PC-9 (cell line): ENCODE measurements at regions not wholly inside any gene's neighbourhood (a gene's known extent, or its start where the extent isn't known, plus 50 kb on each side); places are given as distances from the start of the nearest gene placed in this dataset.

Source experiments
- BruUV-seq: library from RNA; stranded (reverse); fragments of 400-500 nt; replicated peaks from 2 replicates; lab custom pipeline; 2021; lab: Mats Ljungman, UMichigan
- CTCF ChIA-PET: fragments of 300-600 bp; sonication (Branson Sonifier 250); formaldehyde crosslinking; loops from one replicate; lab custom pipeline; 2022; ENCODE audit warnings: antibody characterized with exemption; lab: Charles Lee
- POLR2A ChIA-PET: fragments of 300-600 bp; sonication (Branson Sonifier 250); formaldehyde crosslinking; loops from one replicate; lab custom pipeline; 2022; ENCODE audit warnings: antibody characterized with exemption; ENCODE audit not compliant: unreplicated experiment; lab: Charles Lee
- DNase-seq, 2 experiments: peaks; one replicate each; pipeline versions ENCODE4 v3.0.0 to v3.0.0-alpha.2; 2015 to 2022; ENCODE audit warnings: mixed read lengths in 1 of 2
- H2AFZ ChIP-seq: fragments of 200-600 bp; sonication (generic); 2 replicates; pipeline ENCODE4 v1.8.1; 2017; ENCODE audit warnings: antibody characterized with exemption
- H3F3A ChIP-seq: fragments of 200-600 bp; sonication (generic); 2 replicates; pipeline ENCODE4 v1.8.1; 2017; ENCODE audit warnings: antibody characterized with exemption, mild to moderate bottlenecking, low read depth; ENCODE audit not compliant: insufficient read depth
- H3K27ac ChIP-seq: fragments of 200-600 bp; sonication (generic); 2 replicates; pipeline ENCODE4 v1.6.1; 2016; ENCODE audit warnings: mixed run types
- H3K27me3 ChIP-seq: fragments of 200-600 bp; sonication (generic); 2 replicates; pipeline ENCODE4 v1.6.1; 2016; ENCODE audit warnings: low read depth, mixed run types; ENCODE audit not compliant: insufficient read depth
- H3K36me3 ChIP-seq: fragments of 200-600 bp; sonication (generic); 2 replicates; pipeline ENCODE4 v1.6.1; 2016; ENCODE audit warnings: low read depth, mixed run types
- H3K4me1 ChIP-seq: fragments of 200-600 bp; sonication (generic); replicated peaks from 2 replicates; pipeline ENCODE4 v1.6.1; 2016; ENCODE audit warnings: mixed run types; ENCODE audit not compliant: insufficient read depth
- H3K4me2 ChIP-seq: fragments of 200-600 bp; sonication (generic); 2 replicates; pipeline ENCODE4 v1.6.1; 2017; ENCODE audit warnings: mixed run types
- H3K4me3 ChIP-seq: fragments of 200-600 bp; sonication (generic); 2 replicates; pipeline ENCODE4 v1.6.1; 2016; ENCODE audit warnings: mixed run types
- H3K79me2 ChIP-seq: fragments of 200-600 bp; sonication (generic); 2 replicates; pipeline ENCODE4 v1.6.1; 2017; ENCODE audit warnings: low read depth, mixed run types
- H3K9me2 ChIP-seq: fragments of 200-600 bp; sonication (generic); 2 replicates; pipeline ENCODE4 v1.8.1; 2017; ENCODE audit warnings: mild to moderate bottlenecking; ENCODE audit not compliant: insufficient read depth
- H3K9me3 ChIP-seq: fragments of 200-600 bp; sonication (generic); 2 replicates; pipeline ENCODE4 v1.8.1; 2016; ENCODE audit warnings: low read depth; ENCODE audit not compliant: insufficient read depth
- H4K20me1 ChIP-seq: fragments of 200-600 bp; sonication (generic); 2 replicates; pipeline ENCODE4 v1.8.1; 2017; ENCODE audit not compliant: insufficient read depth
- CTCF ChIP-seq: fragments of 200-600 bp; sonication (generic); conservative IDR thresholded peaks from 2 replicates; pipeline ENCODE4 v1.6.1; 2017; ENCODE audit warnings: mixed run types, antibody characterized with exemption, mild to moderate bottlenecking, moderate library complexity
- EZH2 ChIP-seq: fragments of 200-600 bp; sonication (generic); IDR thresholded peaks from 2 replicates; pipeline ENCODE4 v1.8.0; 2017; ENCODE audit warnings: antibody characterized with exemption, low read depth
- intact Hi-C: fragments of 100-400 bp; cut with micrococcal nuclease; formaldehyde crosslinking; loops from one replicate; pipeline ENCODE4 v1.10.0; 2022; ENCODE audit not compliant: unreplicated experiment

GRCh38 chr6:9499709-9500108, 915.2 kb downstream of the TFAP2A start:
- Histone ChIP-seq H3K79me2 (no peaks in the 10 kb centered on the region), H3K4me1 (no peaks in the 10 kb centered on the region; the same call in 1 of the 2 replicates), H3K36me3 (no peaks in the 10 kb centered on the region), H3K4me2 (no peak overlapping the region), H3K27ac (no peak overlapping the region), H2AFZ (no peak overlapping the region), H4K20me1 (no peaks in the 10 kb centered on the region), H3K9me3 (no peaks in the 10 kb centered on the region; the same call in 1 of the 2 replicates), H3K9me2 (no peaks in the 10 kb centered on the region), H3F3A (no peaks in the 10 kb centered on the region), H3K4me3 (no peak overlapping the region), H3K27me3 (no peaks in the 10 kb centered on the region)
- ChIA-PET CTCF (no interaction called here), POLR2A (no interaction called here)
- no TSS peak for BruUV-seq
- intact Hi-C loops: loop anchor here (5.0 kb wide), 1 partner anchor 913 kb away; no protein-coding TSS in a partner anchor
- DNase-seq: no peak
- TF ChIP-seq EZH2: no peak
- TF ChIP-seq CTCF: no peak

- ChIA-PET POLR2A (no interaction called here), CTCF (no interaction called here)
- no peak for DNase-seq
- H3K4me2 ChIP-seq: no peak overlapping the region
- no peaks in the 10 kb centered on the region for H3K27me3 ChIP-seq
- H3F3A ChIP-seq: no peaks in the 10 kb centered on the region
- no peaks in the 10 kb centered on the region for H3K9me2 ChIP-seq
- H3K4me1 ChIP-seq: no peaks in the 10 kb centered on the region
- TF ChIP-seq EZH2: no peak
- no peaks in the 10 kb centered on the region for H3K36me3 ChIP-seq
- H3K9me3 ChIP-seq: no peaks in the 10 kb centered on the region
- no TSS peak for BruUV-seq
- no peaks in the 10 kb centered on the region for H3K79me2 ChIP-seq
- H3K27ac ChIP-seq: no peak overlapping the region
- intact Hi-C loops: no loop called here
- no peaks in the 10 kb centered on the region for H4K20me1 ChIP-seq
- H3K4me3 ChIP-seq: no peak overlapping the region
- no peak overlapping the region for H2AFZ ChIP-seq
These were observed 918.0 kb downstream of the TFAP2A start for GRCh38 chr6:9496837-9497236.

GRCh38 chr6:9494864-9495263, 920.0 kb downstream of the TFAP2A start:
- BruUV-seq: no TSS peak
- Histone ChIP-seq H3K9me3 (no peaks in the 10 kb centered on the region), H3K4me2 (no peak overlapping the region), H3K79me2 (no peaks in the 10 kb centered on the region), H3K9me2 (no peaks in the 10 kb centered on the region), H2AFZ (no peak overlapping the region), H3K4me1 (no peaks in the 10 kb centered on the region), H3K27me3 (no peaks in the 10 kb centered on the region), H3K4me3 (no peak overlapping the region), H3K27ac (no peak overlapping the region), H3F3A (no peaks in the 10 kb centered on the region), H4K20me1 (no peaks in the 10 kb centered on the region), H3K36me3 (no peaks in the 10 kb centered on the region)
- TF ChIP-seq EZH2 (no peak), CTCF (no peak)
- POLR2A ChIA-PET: no interaction called here
- intact Hi-C loops: no loop called here
- DNase-seq: no peak
- CTCF ChIA-PET: no interaction called here

- H3K79me2 ChIP-seq: no peaks in the 10 kb centered on the region
- TF ChIP-seq EZH2 (no peak), CTCF (no peak)
- no peaks in the 10 kb centered on the region for H3K9me3 ChIP-seq
- CTCF ChIA-PET: no interaction called here
- no peak overlapping the region for H3K4me2 ChIP-seq
- POLR2A ChIA-PET: no interaction called here
- H3F3A ChIP-seq: no peaks in the 10 kb centered on the region
- intact Hi-C loops: no loop called here
- H3K27me3 ChIP-seq: no peaks in the 10 kb centered on the region
- no peak overlapping the region for H3K4me3 ChIP-seq
- H3K9me2 ChIP-seq: no peaks in the 10 kb centered on the region
- no peak overlapping the region for H3K27ac ChIP-seq
- no peaks in the 10 kb centered on the region for H4K20me1 ChIP-seq
- no TSS peak for BruUV-seq
- no peaks in the 10 kb centered on the region for H3K4me1 ChIP-seq
- no peak for DNase-seq
- H3K36me3 ChIP-seq: no peaks in the 10 kb centered on the region
- H2AFZ ChIP-seq: no peak overlapping the region
These were observed 922.1 kb downstream of the TFAP2A start for GRCh38 chr6:9492790-9493189.
